SU-DHL-6 (cell line): ENCODE measurements at regions not wholly inside any gene's neighbourhood (a gene's known extent, or its start where the extent isn't known, plus 50 kb on each side); places are given as distances from the start of the nearest gene placed in this dataset.

Experiments
- H2AFZ ChIP-seq: fragments of 200-600 bp; sonication (generic); 2 replicates; pipeline ENCODE4 v1.6.1; 2014; ENCODE audit warnings: low read depth, mild to moderate bottlenecking, moderate library complexity, mixed read lengths, antibody characterized with exemption, low read length; ENCODE audit not compliant: severe bottlenecking
- H3F3A ChIP-seq: fragments of 200-600 bp; shearing (Covaris generic); 2 replicates; pipeline ENCODE4 v1.6.0; 2016; ENCODE audit warnings: antibody characterized with exemption, mild to moderate bottlenecking; ENCODE audit not compliant: insufficient read depth
- H3K27ac ChIP-seq: fragments of 200-600 bp; sonication (generic); 2 replicates; pipeline ENCODE4 v1.5.1; 2016; ENCODE audit warnings: low read depth, mild to moderate bottlenecking, low read length, moderate library complexity, mixed read lengths
- H3K27me3 ChIP-seq: fragments of 200-600 bp; sonication (generic), shearing (Covaris generic); 2 replicates; pipeline ENCODE4 v1.6.0; 2014; ENCODE audit warnings: mild to moderate bottlenecking, low read length
- H3K36me3 ChIP-seq: fragments of 200-600 bp; sonication (generic); 2 replicates; pipeline ENCODE4 v1.6.1; 2014; ENCODE audit warnings: mild to moderate bottlenecking, low read length, mixed read lengths
- H3K4me2 ChIP-seq: fragments of 300-600, 200-600 bp; shearing (Covaris generic), sonication (generic); 2 replicates; pipeline ENCODE4 v1.6.0; 2014; ENCODE audit warnings: low read length, low read depth, mild to moderate bottlenecking; ENCODE audit not compliant: poor library complexity, severe bottlenecking
- H3K4me3 ChIP-seq: fragments of 200-600 bp; sonication (generic); 2 replicates; pipeline ENCODE4 v1.5.1; 2014; ENCODE audit warnings: antibody characterized with exemption, low read length, mild to moderate bottlenecking, mixed read lengths; ENCODE audit not compliant: insufficient read depth, poor library complexity, severe bottlenecking
- H3K79me2 ChIP-seq: fragments of 200-600 bp; sonication (generic); 2 replicates; pipeline ENCODE4 v1.6.1; 2014; ENCODE audit warnings: mild to moderate bottlenecking, low read length, moderate library complexity; ENCODE audit not compliant: insufficient read depth
- H3K9ac ChIP-seq: fragments of 200-600 bp; sonication (generic); 2 replicates; pipeline ENCODE4 v1.7.0; 2014; ENCODE audit warnings: mild to moderate bottlenecking, low read length
- H3K9me2 ChIP-seq: fragments of 200-600 bp; sonication (generic); replicated peaks from 2 replicates; pipeline ENCODE4 v1.6.1; 2014; ENCODE audit warnings: low read length; ENCODE audit not compliant: insufficient read depth
- H3K9me3 ChIP-seq: fragments of 200-600 bp; sonication (generic); 2 replicates; pipeline ENCODE4 v1.6.1; 2014; ENCODE audit warnings: low read length, mixed read lengths; ENCODE audit not compliant: insufficient read depth
- H4K20me1 ChIP-seq: fragments of 200-600 bp; sonication (generic); 2 replicates; pipeline ENCODE4 v1.6.1; 2014; ENCODE audit warnings: low read depth, mild to moderate bottlenecking, antibody characterized with exemption, low read length, moderate library complexity, mixed read lengths
- EZH2phosphoT487 ChIP-seq: fragments of 200-600 bp; sonication (generic), shearing (Covaris generic); conservative IDR thresholded peaks from 2 replicates; pipeline ENCODE4 v1.6.1; 2018; ENCODE audit warnings: mild to moderate bottlenecking, antibody characterized with exemption, low read length, moderate library complexity, mixed read lengths
- TF ChIP-seq, protein P1 (sequence below): fragments of 200-600 bp; sonication (generic); IDR thresholded peaks from one replicate; pipeline ENCODE4 v1.5.1; 2017; ENCODE audit warnings: antibody characterized with exemption, mild to moderate bottlenecking, low read length, moderate library complexity; ENCODE audit not compliant: insufficient read depth, poor library complexity, severe bottlenecking

DNA sequence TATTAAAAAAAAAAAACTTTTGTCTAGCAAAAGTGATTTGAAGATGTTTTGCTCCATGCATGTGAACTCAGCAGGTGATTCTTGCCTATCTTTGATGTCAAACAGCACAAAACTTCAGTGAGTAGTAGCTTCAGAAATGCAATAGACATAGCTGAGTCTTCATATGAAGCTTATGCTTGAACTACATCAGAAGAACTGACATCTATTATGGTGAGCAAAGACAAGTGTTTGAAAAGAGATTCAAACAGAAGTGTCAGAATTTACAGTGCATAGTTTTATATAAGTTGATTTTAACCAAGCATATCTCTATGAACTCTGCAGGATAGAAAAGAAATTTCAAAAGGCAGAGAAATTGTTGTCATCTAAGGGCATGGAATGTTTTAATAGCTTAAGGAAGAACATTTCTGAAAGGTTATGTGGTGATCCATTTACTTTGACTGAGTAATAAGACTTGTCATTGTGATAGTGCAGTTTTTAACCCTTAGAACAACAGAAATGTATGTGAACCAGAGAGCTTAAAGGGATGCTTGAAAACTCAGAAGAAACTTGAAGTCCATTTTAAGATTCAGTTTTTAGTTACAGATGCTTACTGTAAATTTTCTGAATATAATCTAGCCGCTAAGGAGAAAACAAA is 351.4 kb downstream of the MDFIC start:
- Histone ChIP-seq H3K27me3 (no peaks in the 10 kb centered on the region), H4K20me1 (no peaks in the 10 kb centered on the region), H3K79me2 (no peaks in the 10 kb centered on the region), H3K36me3 (no peaks in the 10 kb centered on the region), H3K9ac (no peak overlapping the region), H3K4me2 (no peak overlapping the region), H3K9me3 (no peaks in the 10 kb centered on the region), H3K27ac (no peak overlapping the region), H3K9me2 (no peaks in the 10 kb centered on the region), H3K4me3 (no peak overlapping the region), H3F3A (no peaks in the 10 kb centered on the region), H2AFZ (no peak overlapping the region)
- TF ChIP-seq, protein P1, sequence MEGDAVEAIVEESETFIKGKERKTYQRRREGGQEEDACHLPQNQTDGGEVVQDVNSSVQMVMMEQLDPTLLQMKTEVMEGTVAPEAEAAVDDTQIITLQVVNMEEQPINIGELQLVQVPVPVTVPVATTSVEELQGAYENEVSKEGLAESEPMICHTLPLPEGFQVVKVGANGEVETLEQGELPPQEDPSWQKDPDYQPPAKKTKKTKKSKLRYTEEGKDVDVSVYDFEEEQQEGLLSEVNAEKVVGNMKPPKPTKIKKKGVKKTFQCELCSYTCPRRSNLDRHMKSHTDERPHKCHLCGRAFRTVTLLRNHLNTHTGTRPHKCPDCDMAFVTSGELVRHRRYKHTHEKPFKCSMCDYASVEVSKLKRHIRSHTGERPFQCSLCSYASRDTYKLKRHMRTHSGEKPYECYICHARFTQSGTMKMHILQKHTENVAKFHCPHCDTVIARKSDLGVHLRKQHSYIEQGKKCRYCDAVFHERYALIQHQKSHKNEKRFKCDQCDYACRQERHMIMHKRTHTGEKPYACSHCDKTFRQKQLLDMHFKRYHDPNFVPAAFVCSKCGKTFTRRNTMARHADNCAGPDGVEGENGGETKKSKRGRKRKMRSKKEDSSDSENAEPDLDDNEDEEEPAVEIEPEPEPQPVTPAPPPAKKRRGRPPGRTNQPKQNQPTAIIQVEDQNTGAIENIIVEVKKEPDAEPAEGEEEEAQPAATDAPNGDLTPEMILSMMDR, result no peak
- no peak for TF ChIP-seq EZH2phosphoT487

DNA sequence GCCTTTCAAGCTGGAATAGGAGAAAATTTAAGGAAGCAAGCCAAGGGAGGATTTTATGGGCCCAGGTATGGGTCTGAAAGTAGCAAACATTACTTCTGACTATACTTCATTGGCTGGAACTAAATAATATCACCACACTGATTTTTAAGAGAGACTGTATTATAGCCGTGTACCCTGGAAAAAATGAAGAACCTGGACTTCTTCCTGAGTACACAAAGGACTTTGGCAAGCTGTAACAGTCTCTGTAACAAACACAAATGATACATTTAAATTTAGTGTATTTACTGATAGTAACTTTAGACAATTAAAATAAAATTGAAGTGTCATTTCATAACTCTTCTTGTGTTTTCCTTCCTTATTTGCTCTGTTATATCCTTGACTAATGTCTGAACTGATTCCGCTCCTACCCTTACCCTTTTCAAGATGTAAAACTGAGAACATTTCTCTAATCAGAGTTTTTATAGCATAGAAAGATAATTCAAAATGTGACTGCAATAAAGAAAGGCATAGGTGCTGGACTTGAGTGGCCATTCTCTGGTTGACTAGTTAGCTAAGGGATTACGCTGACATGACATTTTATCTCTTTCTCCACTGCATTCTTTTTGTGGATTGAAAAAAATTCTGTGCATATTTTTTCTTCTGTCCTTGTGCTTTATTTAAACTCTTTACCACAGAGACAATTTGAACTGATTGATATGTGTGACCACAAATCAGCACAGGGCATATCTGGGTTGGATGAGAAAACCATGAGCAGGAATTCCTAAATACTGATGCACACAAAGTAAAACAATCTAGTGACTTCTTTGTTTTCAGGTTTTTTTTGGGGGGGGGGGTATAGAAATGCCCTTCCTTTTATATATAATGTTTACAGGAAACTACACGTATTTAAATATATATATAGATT is 349.7 kb downstream of the MDFIC start:
- Histone ChIP-seq H3K4me2 (no peak overlapping the region), H3F3A (no peaks in the 10 kb centered on the region), H3K79me2 (no peaks in the 10 kb centered on the region), H3K27me3 (no peaks in the 10 kb centered on the region), H3K9me2 (no peaks in the 10 kb centered on the region), H3K4me3 (no peak overlapping the region), H4K20me1 (no peaks in the 10 kb centered on the region), H3K36me3 (no peaks in the 10 kb centered on the region), H3K9me3 (no peaks in the 10 kb centered on the region), H2AFZ (no peak overlapping the region), H3K9ac (no peak overlapping the region), H3K27ac (no peak overlapping the region)
- no peak for TF ChIP-seq EZH2phosphoT487
- TF ChIP-seq, protein P1, result no peak

GRCh38 chr7:115269486-115269885 is 347.6 kb downstream of the MDFIC start:
- Histone ChIP-seq H4K20me1 (no peaks in the 10 kb centered on the region), H3K36me3 (no peaks in the 10 kb centered on the region), H3F3A (no peaks in the 10 kb centered on the region), H3K9ac (no peak overlapping the region), H3K9me3 (no peaks in the 10 kb centered on the region), H3K4me3 (no peak overlapping the region), H3K79me2 (no peaks in the 10 kb centered on the region), H3K4me2 (no peak overlapping the region), H2AFZ (no peak overlapping the region), H3K27ac (no peak overlapping the region), H3K9me2 (no peaks in the 10 kb centered on the region), H3K27me3 (no peaks in the 10 kb centered on the region)
- TF ChIP-seq, protein P1, result no peak
- no peak for TF ChIP-seq EZH2phosphoT487
